22Rv1 (cell line): ENCODE measurements at regions not wholly inside any gene's neighbourhood (a gene's known extent, or its start where the extent isn't known, plus 50 kb on each side); places are given as distances from the start of the nearest gene placed in this dataset.

ENCODE experiments used
- ZFX ChIP-seq: fragments of 450-650 bp; IDR thresholded peaks from 2 replicates; pipeline ENCODE4 v1.6.1; 2017; ENCODE audit warnings: antibody characterized with exemption, borderline replicate concordance
- TF ChIP-seq, protein P1 (sequence below): fragments of 450-650 bp; IDR thresholded peaks from 2 replicates; pipeline ENCODE4 v1.5.1; 2017; ENCODE audit warnings: mild to moderate bottlenecking

DNA sequence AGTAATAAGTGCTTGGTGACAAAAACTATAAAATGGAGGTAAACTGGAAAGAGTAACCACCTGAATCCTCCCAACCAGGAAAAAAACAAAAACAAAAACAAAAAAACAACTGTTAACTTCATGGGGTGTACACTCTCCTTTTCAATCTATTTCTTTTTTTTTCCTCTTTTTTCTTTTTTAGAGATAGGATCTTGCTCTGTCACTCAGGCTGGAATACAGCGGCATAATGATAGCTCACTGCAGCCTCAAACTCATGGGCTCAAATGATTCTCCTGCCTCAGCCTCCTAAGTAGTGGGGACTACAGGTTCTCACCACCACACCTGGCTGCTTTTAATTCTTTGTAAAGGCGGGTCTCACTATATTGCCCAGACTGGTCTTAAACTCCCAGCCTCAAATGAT, 76.8 kb downstream of the PHLDA1 start:
- TF ChIP-seq, protein P1, sequence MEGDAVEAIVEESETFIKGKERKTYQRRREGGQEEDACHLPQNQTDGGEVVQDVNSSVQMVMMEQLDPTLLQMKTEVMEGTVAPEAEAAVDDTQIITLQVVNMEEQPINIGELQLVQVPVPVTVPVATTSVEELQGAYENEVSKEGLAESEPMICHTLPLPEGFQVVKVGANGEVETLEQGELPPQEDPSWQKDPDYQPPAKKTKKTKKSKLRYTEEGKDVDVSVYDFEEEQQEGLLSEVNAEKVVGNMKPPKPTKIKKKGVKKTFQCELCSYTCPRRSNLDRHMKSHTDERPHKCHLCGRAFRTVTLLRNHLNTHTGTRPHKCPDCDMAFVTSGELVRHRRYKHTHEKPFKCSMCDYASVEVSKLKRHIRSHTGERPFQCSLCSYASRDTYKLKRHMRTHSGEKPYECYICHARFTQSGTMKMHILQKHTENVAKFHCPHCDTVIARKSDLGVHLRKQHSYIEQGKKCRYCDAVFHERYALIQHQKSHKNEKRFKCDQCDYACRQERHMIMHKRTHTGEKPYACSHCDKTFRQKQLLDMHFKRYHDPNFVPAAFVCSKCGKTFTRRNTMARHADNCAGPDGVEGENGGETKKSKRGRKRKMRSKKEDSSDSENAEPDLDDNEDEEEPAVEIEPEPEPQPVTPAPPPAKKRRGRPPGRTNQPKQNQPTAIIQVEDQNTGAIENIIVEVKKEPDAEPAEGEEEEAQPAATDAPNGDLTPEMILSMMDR = no peak
- TF ChIP-seq ZFX = no peak
